CD4-positive, CD25-positive, alpha-beta regulatory T cell (primary cell): ENCODE measurements at regions not wholly inside any gene's neighbourhood (a gene's known extent, or its start where the extent isn't known, plus 50 kb on each side); places are given as distances from the start of the nearest gene placed in this dataset.
"Not testable (repeated sequence)": the region's sequence is repeated elsewhere in the genome, so short reads cannot be mapped to it uniquely, and the experiment has no call there.

ENCODE experiments used
- ATAC-seq, 2 donors: fragments of 150-1000 bp; cut with Tn5 transposase; one replicate each; pipeline ENCODE4 v1.10.0; 2021; ENCODE audit warnings: low read depth in 2 of 2, moderate number of reproducible peaks in 2 of 2, moderate library complexity in 1 of 2
- DNase-seq, 3 donors: peaks; one replicate each; pipeline versions ENCODE4 v3.0.0 to v3.0.0-alpha.2; 2012 to 2022; ENCODE audit warnings: mixed read lengths in 1 of 3
- H3K27ac ChIP-seq: one replicate; pipeline ENCODE4 v1.7.0; 2013; ENCODE audit warnings: mild to moderate bottlenecking, low read length; ENCODE audit not compliant: insufficient read depth, poor library complexity, severe bottlenecking
- H3K27me3 ChIP-seq: one replicate; pipeline ENCODE4 v1.7.0; 2013; ENCODE audit warnings: low read length; ENCODE audit not compliant: control insufficient read depth, insufficient read depth
- H3K36me3 ChIP-seq: one replicate; pipeline ENCODE4 v1.7.0; 2013; ENCODE audit warnings: mild to moderate bottlenecking, low read length, moderate library complexity; ENCODE audit not compliant: control insufficient read depth, insufficient read depth
- H3K4me1 ChIP-seq: 2 replicates; pipeline ENCODE4 v1.7.0; 2013; ENCODE audit warnings: mild to moderate bottlenecking, low read length; ENCODE audit not compliant: insufficient read depth, control insufficient read depth, poor library complexity, severe bottlenecking
- H3K4me3 ChIP-seq: one replicate; pipeline ENCODE4 v1.7.0; 2013; ENCODE audit warnings: low read depth, mild to moderate bottlenecking, low read length, moderate library complexity
- H3K9me3 ChIP-seq, 2 experiments: 1 replicate in 1 of 2; 2 replicates in 1 of 2; pipeline ENCODE4 v1.7.0; 2013; ENCODE audit warnings: low read length in 2 of 2, mild to moderate bottlenecking in 1 of 2, moderate library complexity in 1 of 2; ENCODE audit not compliant: control insufficient read depth in 2 of 2
- H3K27ac Mint-ChIP-seq, 3 donors: one replicate each; pipeline ENCODE4 v1.8.0; 2020 to 2022; ENCODE audit warnings: mild to moderate bottlenecking in 3 of 3, mixed read lengths in 3 of 3, moderate library complexity in 2 of 3
- H3K27me3 Mint-ChIP-seq: one replicate; pipeline ENCODE4 v1.8.0; 2022; ENCODE audit warnings: mild to moderate bottlenecking, mixed read lengths
- H3K36me3 Mint-ChIP-seq: one replicate; pipeline ENCODE4 v1.8.0; 2020; ENCODE audit warnings: mixed read lengths
- H3K4me1 Mint-ChIP-seq, 4 donors: one replicate each; pipeline ENCODE4 v1.8.0; 2020 to 2022; ENCODE audit warnings: mixed read lengths in 4 of 4, mild to moderate bottlenecking in 1 of 4
- H3K4me3 Mint-ChIP-seq, 4 donors: one replicate each; pipeline ENCODE4 v1.8.0; 2020 to 2022; ENCODE audit warnings: mild to moderate bottlenecking in 4 of 4, mixed read lengths in 4 of 4, moderate library complexity in 3 of 4
- H3K9me3 Mint-ChIP-seq, 7 donors: one replicate each; pipeline ENCODE4 v1.8.0; 2020 to 2022; ENCODE audit warnings: mixed read lengths in 7 of 7, mild to moderate bottlenecking in 3 of 7, moderate library complexity in 2 of 7

- Histone ChIP-seq H3K4me3 (no peak overlapping the region), H3K27me3 (no peaks in the 10 kb centered on the region), H3K4me1 (no peaks in the 10 kb centered on the region), H3K36me3 (no peaks in the 10 kb centered on the region), H3K27ac (no peak overlapping the region), H3K9me3 (no peaks in the 10 kb centered on the region)
- H3K36me3 Mint-ChIP-seq: no peaks in the 10 kb centered on the region
- H3K27me3 Mint-ChIP-seq: no peaks in the 10 kb centered on the region
- H3K4me1 Mint-ChIP-seq: no peaks in the 10 kb centered on the region
- ATAC-seq (no peak), DNase-seq (no peak)
- no peak overlapping the region for H3K27ac Mint-ChIP-seq
- H3K4me3 Mint-ChIP-seq: no peak overlapping the region
- no peaks in the 10 kb centered on the region for H3K9me3 Mint-ChIP-seq
These were observed 197.5 kb upstream of the SEMA6A start for GRCh38 chr5:116772152-116772501.

DNA sequence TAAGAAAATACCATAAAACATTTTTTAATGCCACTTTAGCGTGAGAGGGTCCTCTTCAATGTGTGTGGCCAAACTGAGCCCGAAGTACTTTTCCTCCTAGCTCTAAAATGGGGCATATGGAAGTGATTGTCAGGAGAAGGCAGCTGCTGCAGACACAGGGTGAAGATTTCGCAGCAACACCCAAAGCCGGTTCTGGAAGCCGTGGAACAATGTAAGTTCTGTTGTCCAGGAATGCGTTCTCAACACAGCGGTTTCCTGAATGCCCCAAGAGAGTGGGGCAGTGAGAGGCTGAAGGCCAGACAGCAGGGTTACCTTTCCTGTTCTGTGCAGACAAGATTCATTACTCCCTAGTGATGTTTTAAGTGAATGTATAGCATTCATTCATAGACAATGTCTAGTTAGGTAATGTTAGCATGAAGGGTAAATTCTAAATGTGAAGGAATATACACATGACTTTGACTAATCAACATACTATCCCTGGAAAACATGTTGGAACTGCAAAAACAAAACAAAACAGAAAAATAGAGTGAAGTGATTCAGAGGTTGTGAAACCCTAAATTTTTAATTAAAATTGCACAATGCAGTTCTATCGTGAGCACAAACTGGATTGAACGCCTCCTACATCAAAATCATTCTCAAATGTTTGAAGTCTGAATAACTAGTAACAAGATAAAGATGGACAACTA, 197.0 kb upstream of the SEMA6A start:
- Mint-ChIP-seq H3K4me1 (no peaks in the 10 kb centered on the region), H3K36me3 (no peaks in the 10 kb centered on the region)
- no peak for DNase-seq

DNA sequence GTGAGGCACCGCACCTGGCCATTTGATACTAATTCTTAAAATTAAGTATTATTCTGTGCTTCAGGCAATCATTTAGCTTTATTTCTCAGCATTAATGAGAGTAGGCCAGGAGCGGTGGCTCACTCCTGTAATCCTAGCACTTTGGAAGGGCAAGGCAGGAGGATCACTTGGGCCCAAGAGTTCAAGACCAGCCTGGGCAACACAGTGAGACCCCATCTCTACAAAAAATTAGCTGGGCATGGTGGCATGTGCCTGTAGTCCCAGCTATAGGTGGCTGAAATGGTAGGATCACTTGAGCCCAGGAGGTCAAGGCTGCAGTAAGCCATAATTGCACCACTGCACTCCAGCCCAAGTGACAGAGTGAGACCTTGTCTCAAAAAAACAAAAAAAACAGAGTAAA, 195.3 kb upstream of the SEMA6A start:
- not testable (repeated sequence) for H3K4me3 ChIP-seq, H3K4me1 Mint-ChIP-seq, ATAC-seq, H3K27me3 Mint-ChIP-seq, H3K9me3 ChIP-seq, H3K27ac ChIP-seq, H3K36me3 Mint-ChIP-seq, H3K27me3 ChIP-seq, H3K9me3 Mint-ChIP-seq, H3K4me3 Mint-ChIP-seq, DNase-seq, H3K4me1 ChIP-seq, H3K27ac Mint-ChIP-seq, H3K36me3 ChIP-seq

More for the DNA sequence above, 197.0 kb upstream of the SEMA6A start:
- Mint-ChIP-seq H3K27me3 (no peaks in the 10 kb centered on the region), H3K4me3 (no peak overlapping the region), H3K9me3 (no peaks in the 10 kb centered on the region), H3K27ac (no peak overlapping the region)
- Histone ChIP-seq H3K36me3 (no peaks in the 10 kb centered on the region), H3K27me3 (no peaks in the 10 kb centered on the region), H3K4me3 (no peak overlapping the region), H3K4me1 (no peaks in the 10 kb centered on the region), H3K9me3 (no peaks in the 10 kb centered on the region), H3K27ac (no peak overlapping the region)
- no peak for ATAC-seq

DNA sequence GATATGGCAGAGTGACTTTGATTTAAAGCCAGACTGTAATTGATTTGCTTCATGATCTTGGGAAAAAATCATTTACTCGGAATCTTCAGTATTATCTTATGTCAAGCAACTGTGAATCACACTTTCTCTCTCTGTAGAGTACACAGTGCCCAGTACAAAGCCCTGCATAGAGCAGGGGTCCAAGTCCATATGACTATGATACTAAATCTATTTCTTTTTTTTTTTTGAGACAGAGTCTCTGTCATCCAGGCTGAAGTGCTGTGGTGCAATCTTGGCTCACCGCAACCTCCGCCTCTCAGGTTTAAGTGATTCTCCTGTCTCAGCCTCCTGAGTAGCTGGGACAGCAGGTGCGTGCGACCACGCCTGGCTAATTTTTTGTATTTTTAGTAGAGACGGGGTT, 194.8 kb upstream of the SEMA6A start:
- ATAC-seq (no peak), DNase-seq (no peak)
- H3K27me3 ChIP-seq: no peaks in the 10 kb centered on the region
- H3K4me1 ChIP-seq: no peaks in the 10 kb centered on the region
- Mint-ChIP-seq H3K27me3 (no peaks in the 10 kb centered on the region), H3K36me3 (no peaks in the 10 kb centered on the region), H3K4me3 (no peak overlapping the region), H3K27ac (no peak overlapping the region), H3K4me1 (no peaks in the 10 kb centered on the region), H3K9me3 (peaks cover 0 to 3% (median 0%) of the 10 kb centered on the region in 7 donors)
- no peak overlapping the region for H3K4me3 ChIP-seq
- no peaks in the 10 kb centered on the region for H3K36me3 ChIP-seq
- H3K9me3 ChIP-seq: no peaks in the 10 kb centered on the region
- no peak overlapping the region for H3K27ac ChIP-seq

- Mint-ChIP-seq H3K27me3 (no peaks in the 10 kb centered on the region), H3K4me1 (no peaks in the 10 kb centered on the region), H3K36me3 (no peaks in the 10 kb centered on the region), H3K9me3 (peaks cover 0 to 3% (median 0%) of the 10 kb centered on the region in 7 donors), H3K27ac (no peak overlapping the region), H3K4me3 (no peak overlapping the region)
- ATAC-seq (no peak), DNase-seq (no peak)
- Histone ChIP-seq H3K4me1 (no peaks in the 10 kb centered on the region), H3K27ac (no peak overlapping the region), H3K9me3 (no peaks in the 10 kb centered on the region), H3K36me3 (no peaks in the 10 kb centered on the region), H3K4me3 (no peak overlapping the region), H3K27me3 (no peaks in the 10 kb centered on the region)
These were observed 191.9 kb upstream of the SEMA6A start for GRCh38 chr5:116766470-116766947.

DNA sequence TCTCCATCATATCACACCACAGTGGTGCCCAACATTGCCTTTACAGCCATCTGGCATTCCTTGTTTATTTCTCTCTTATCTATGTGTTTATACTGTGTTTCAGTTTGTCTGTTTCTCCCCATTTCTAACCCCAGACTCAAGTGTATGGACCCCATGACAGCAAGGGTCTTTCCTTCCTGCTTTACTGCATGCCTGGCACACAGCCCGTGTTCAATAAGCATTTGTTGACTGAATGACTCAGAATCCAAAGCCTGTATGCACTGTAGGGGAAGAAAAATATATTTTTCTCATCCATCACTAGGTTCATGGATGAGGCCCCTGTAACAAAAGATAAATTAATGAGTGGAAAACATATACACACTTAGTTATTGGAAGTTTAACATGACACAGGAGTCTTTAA, 190.8 kb upstream of the SEMA6A start:
- no peaks in the 10 kb centered on the region for H3K27me3 ChIP-seq
- H3K27ac ChIP-seq: no peak overlapping the region
- H3K4me3 Mint-ChIP-seq: no peak overlapping the region
- DNase-seq (no peak), ATAC-seq (no peak)
- no peak overlapping the region for H3K27ac Mint-ChIP-seq
- no peaks in the 10 kb centered on the region for H3K4me1 ChIP-seq
- H3K36me3 Mint-ChIP-seq: no peaks in the 10 kb centered on the region
- no peaks in the 10 kb centered on the region for H3K4me1 Mint-ChIP-seq
- H3K36me3 ChIP-seq: no peaks in the 10 kb centered on the region
- H3K9me3 ChIP-seq: no peaks in the 10 kb centered on the region
- H3K4me3 ChIP-seq: no peak overlapping the region
- H3K27me3 Mint-ChIP-seq: no peaks in the 10 kb centered on the region
- H3K9me3 Mint-ChIP-seq: peaks cover 0 to 3% (median 0%) of the 10 kb centered on the region in 7 donors

GRCh38 chr5:116764941-116765340, 190.3 kb upstream of the SEMA6A start:
- Mint-ChIP-seq H3K9me3 (peaks cover 0 to 3% (median 0%) of the 10 kb centered on the region in 7 donors), H3K27me3 (no peaks in the 10 kb centered on the region), H3K4me1 (no peaks in the 10 kb centered on the region), H3K36me3 (no peaks in the 10 kb centered on the region), H3K27ac (no peak overlapping the region), H3K4me3 (no peak overlapping the region)
- ATAC-seq (no peak), DNase-seq (no peak)
- H3K4me1 ChIP-seq: no peaks in the 10 kb centered on the region
- H3K27ac ChIP-seq: no peak overlapping the region
- H3K36me3 ChIP-seq: no peaks in the 10 kb centered on the region
- no peaks in the 10 kb centered on the region for H3K9me3 ChIP-seq
- H3K27me3 ChIP-seq: no peaks in the 10 kb centered on the region
- H3K4me3 ChIP-seq: no peak overlapping the region
